ENCODE measurements at regions not wholly inside any gene's neighbourhood (a gene's known extent, or its start where the extent isn't known, plus 50 kb on each side); places are given as distances from the start of the nearest gene placed in this dataset.

- FAIRE-seq = no peak
Measured at GRCh38 chr18:71189581-71189980, 900.7 kb downstream of the SOCS6 start.

- FAIRE-seq = no peak
Measured at GRCh38 chr18:71168557-71169145, 879.8 kb downstream of the SOCS6 start.

GRCh38 chr18:71136487-71136886, 847.6 kb downstream of the SOCS6 start:
- no peak for FAIRE-seq

- no peak for FAIRE-seq
Measured at GRCh38 chr18:71134122-71134521, 845.3 kb downstream of the SOCS6 start.

- no peak for FAIRE-seq
Measured at GRCh38 chr18:71131918-71132317, 843.1 kb downstream of the SOCS6 start.

GRCh38 chr18:71130351-71130750, 841.5 kb downstream of the SOCS6 start:
- FAIRE-seq = no peak

- FAIRE-seq = no peak
Measured at GRCh38 chr18:71125581-71125980, 836.7 kb downstream of the SOCS6 start.

- no peak for FAIRE-seq
Measured at GRCh38 chr18:71116535-71116934, 827.7 kb downstream of the SOCS6 start.

- no peak for FAIRE-seq
Measured at GRCh38 chr18:71115261-71115660, 826.4 kb downstream of the SOCS6 start.

GRCh38 chr18:71114550-71115210, 825.8 kb downstream of the SOCS6 start:
- FAIRE-seq = no peak

- FAIRE-seq = no peak
Measured at GRCh38 chr18:71107244-71107643, 818.4 kb downstream of the SOCS6 start.

GRCh38 chr18:71106701-71107100, 817.9 kb downstream of the SOCS6 start:
- no peak for FAIRE-seq

GRCh38 chr18:71105994-71106546, 817.2 kb downstream of the SOCS6 start:
- FAIRE-seq = no peak

- no peak for FAIRE-seq
Measured at GRCh38 chr18:71105078-71105819, 816.4 kb downstream of the SOCS6 start.

- no peak for FAIRE-seq
Measured at GRCh38 chr18:71079606-71080005, 790.8 kb downstream of the SOCS6 start.

- no peak for FAIRE-seq
Measured at GRCh38 chr18:71077451-71077850, 788.6 kb downstream of the SOCS6 start.

GRCh38 chr18:71075147-71075546, 786.3 kb downstream of the SOCS6 start:
- FAIRE-seq = no peak

GRCh38 chr18:71068338-71068737, 779.5 kb downstream of the SOCS6 start:
- FAIRE-seq = no peak

- FAIRE-seq = no peak
Measured at GRCh38 chr18:71049893-71050292, 761.0 kb downstream of the SOCS6 start.

GRCh38 chr18:71047882-71048281, 759.0 kb downstream of the SOCS6 start:
- no peak for FAIRE-seq

GRCh38 chr18:71045331-71046065, 756.7 kb downstream of the SOCS6 start:
- no peak for FAIRE-seq

GRCh38 chr18:71040161-71040560, 751.3 kb downstream of the SOCS6 start:
- FAIRE-seq = no peak

GRCh38 chr18:71038196-71038595, 749.4 kb downstream of the SOCS6 start:
- FAIRE-seq = no peak
